Thymus (tissue), 11 donors: ENCODE measurements at regions not wholly inside any gene's neighbourhood (a gene's known extent, or its start where the extent isn't known, plus 50 kb on each side); places are given as distances from the start of the nearest gene placed in this dataset.

Experiments used
- DNase-seq, 9 donors: peaks; one replicate each; pipeline ENCODE4 v3.0.0-alpha.2; 2013; ENCODE audit warnings: low spot score in 9 of 9, low read depth in 6 of 9, missing footprints in 1 of 9
- H3K27ac ChIP-seq, 2 donors: one replicate each; pipeline ENCODE4 v1.5.1; 2013; ENCODE audit warnings: control low read depth in 1 of 2, low read depth in 1 of 2, low read length in 1 of 2, mild to moderate bottlenecking in 1 of 2, moderate library complexity in 1 of 2
- H3K27me3 ChIP-seq, 2 donors: one replicate each; pipeline ENCODE4 v1.5.1; 2013; ENCODE audit warnings: low read length in 1 of 2; ENCODE audit not compliant: control insufficient read depth in 2 of 2, insufficient read depth in 1 of 2
- H3K36me3 ChIP-seq, 2 donors: one replicate each; pipeline ENCODE4 v1.5.1; 2013; ENCODE audit warnings: low read length in 1 of 2, mild to moderate bottlenecking in 1 of 2, moderate library complexity in 1 of 2; ENCODE audit not compliant: control insufficient read depth in 2 of 2, insufficient read depth in 2 of 2
- H3K4me1 ChIP-seq, 2 donors: one replicate each; pipeline ENCODE4 v1.5.1; 2013; ENCODE audit warnings: low read length in 2 of 2; ENCODE audit not compliant: control insufficient read depth in 2 of 2, insufficient read depth in 2 of 2
- H3K4me3 ChIP-seq, 2 donors: one replicate each; pipeline ENCODE4 v1.5.1; 2013; ENCODE audit warnings: low read length in 2 of 2, control low read depth in 1 of 2, mild to moderate bottlenecking in 1 of 2
- H3K9me3 ChIP-seq, 2 donors: one replicate each; pipeline ENCODE4 v1.5.1; 2013; ENCODE audit warnings: low read length in 1 of 2, mild to moderate bottlenecking in 1 of 2; ENCODE audit not compliant: control insufficient read depth in 2 of 2, insufficient read depth in 1 of 2
- WGBS: extraction: QIAGEN DNeasy Blood & Tissue Kit; methylation state at CpG from one replicate; pipeline ENCODE4 v1.1.7; 2013; 5-methylcytosine and 5-hydroxymethylcytosine counted together
- donor health status: healthy.

- Histone ChIP-seq H3K9me3 (no peaks in the 10 kb centered on the region), H3K36me3 (no peaks in the 10 kb centered on the region), H3K4me1 (no peaks in the 10 kb centered on the region), H3K4me3 (no peak overlapping the region), H3K27me3 (no peaks in the 10 kb centered on the region), H3K27ac (no peak overlapping the region)
- peak in 1 of 9 donors; percentile 4 for DNase-seq
- WGBS, result 37% methylated on average over 3 of the region's 3 CpGs
These were observed 361.5 kb upstream of the FMR1 start for GRCh38 chrX:147550217-147550616.

GRCh38 chrX:147559191-147559590 is 352.5 kb upstream of the FMR1 start:
- DNase-seq, result no peak
- 95% methylated on average over 1 of the region's 1 CpG for WGBS
- H3K4me1 ChIP-seq, result no peaks in the 10 kb centered on the region
- H3K36me3 ChIP-seq, result no peaks in the 10 kb centered on the region
- H3K4me3 ChIP-seq, result no peak overlapping the region
- H3K27me3 ChIP-seq, result no peaks in the 10 kb centered on the region
- H3K27ac ChIP-seq, result no peak overlapping the region
- H3K9me3 ChIP-seq, result no peaks in the 10 kb centered on the region

GRCh38 chrX:147565237-147565636 is 346.5 kb upstream of the FMR1 start:
- Histone ChIP-seq H3K9me3 (no peaks in the 10 kb centered on the region), H3K36me3 (no peaks in the 10 kb centered on the region), H3K27me3 (no peaks in the 10 kb centered on the region), H3K4me1 (no peaks in the 10 kb centered on the region), H3K4me3 (no peak overlapping the region), H3K27ac (no peak overlapping the region)
- no peak for DNase-seq
- 91% methylated on average over 1 of the region's 1 CpG for WGBS

- Histone ChIP-seq H3K4me3 (no peak overlapping the region), H3K36me3 (no peaks in the 10 kb centered on the region), H3K9me3 (no peaks in the 10 kb centered on the region), H3K27ac (no peak overlapping the region), H3K27me3 (no peaks in the 10 kb centered on the region), H3K4me1 (no peaks in the 10 kb centered on the region)
- WGBS, result 15% methylated on average over 1 of the region's 1 CpG
- DNase-seq, result no peak
These were observed 341.2 kb upstream of the FMR1 start for GRCh38 chrX:147570483-147570882.

DNA sequence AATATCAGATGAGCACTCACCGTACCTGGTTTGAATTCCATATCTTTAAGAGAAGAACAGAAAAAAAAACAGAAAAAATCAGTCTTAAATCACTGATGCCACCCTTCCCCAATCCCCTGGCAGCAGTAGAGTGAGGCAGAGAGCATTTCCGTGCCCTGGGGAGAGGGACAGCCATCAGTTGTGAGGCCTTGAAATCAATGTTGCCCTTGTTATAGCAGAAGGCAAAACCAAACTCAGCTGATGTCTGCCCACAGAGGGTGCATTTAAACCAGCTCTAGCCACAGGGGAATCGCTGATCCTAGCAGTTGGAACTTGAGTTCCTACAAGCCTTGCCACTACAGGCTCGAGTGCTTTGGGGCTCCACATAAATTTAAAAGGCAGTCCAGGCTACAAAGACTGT is 338.5 kb upstream of the FMR1 start:
- Histone ChIP-seq H3K4me3 (no peak overlapping the region), H3K4me1 (no peaks in the 10 kb centered on the region), H3K9me3 (no peaks in the 10 kb centered on the region), H3K27me3 (no peaks in the 10 kb centered on the region), H3K36me3 (no peaks in the 10 kb centered on the region), H3K27ac (no peak overlapping the region)
- WGBS, result 88% methylated on average over 4 of the region's 4 CpGs
- no peak for DNase-seq

- Histone ChIP-seq H3K9me3 (no peaks in the 10 kb centered on the region), H3K36me3 (no peaks in the 10 kb centered on the region), H3K4me1 (no peaks in the 10 kb centered on the region), H3K27ac (no peak overlapping the region), H3K27me3 (no peaks in the 10 kb centered on the region), H3K4me3 (no peak overlapping the region)
- DNase-seq, result peak in 1 of 9 donors; percentile 2
- WGBS, result 78% methylated on average over 3 of the region's 3 CpGs
These were observed 309.5 kb upstream of the FMR1 start for GRCh38 chrX:147602176-147602696.

GRCh38 chrX:147626605-147627004 is 285.1 kb upstream of the FMR1 start:
- Histone ChIP-seq H3K4me3 (no peak overlapping the region), H3K27ac (no peak overlapping the region)
- WGBS, result 97% methylated on average over 5 of the region's 5 CpGs

DNA sequence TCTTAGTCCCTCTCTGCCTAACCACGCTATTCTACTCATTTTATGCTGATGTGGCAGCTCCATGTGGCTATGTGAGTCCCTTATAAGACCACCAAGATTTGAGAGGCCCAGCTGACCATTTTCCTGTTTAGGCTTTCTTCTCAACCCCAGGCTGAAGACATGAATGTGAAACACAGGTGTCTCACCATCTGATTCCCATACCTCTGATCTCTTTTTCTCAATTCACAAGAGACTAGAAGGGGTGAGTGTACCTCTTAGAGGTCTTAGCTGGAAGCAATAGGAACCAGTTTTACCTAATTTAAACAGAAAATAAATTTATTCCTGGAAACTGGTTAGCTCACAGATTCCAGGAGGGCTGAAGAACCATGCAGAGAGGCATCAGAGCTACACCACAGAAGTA is 276.5 kb upstream of the FMR1 start:
- H3K27me3 ChIP-seq, result no peaks in the 10 kb centered on the region
- H3K9me3 ChIP-seq, result no peaks in the 10 kb centered on the region
- 93% methylated on average over 1 of the region's 1 CpG for WGBS
- H3K36me3 ChIP-seq, result no peaks in the 10 kb centered on the region
- DNase-seq, result no peak
- H3K4me3 ChIP-seq, result no peak overlapping the region
- no peak overlapping the region for H3K27ac ChIP-seq
- no peaks in the 10 kb centered on the region for H3K4me1 ChIP-seq

More at GRCh38 chrX:147626605-147627004, 285.1 kb upstream of the FMR1 start:
- Histone ChIP-seq H3K4me1 (no peaks in the 10 kb centered on the region), H3K27me3 (no peaks in the 10 kb centered on the region), H3K36me3 (no peaks in the 10 kb centered on the region), H3K9me3 (no peaks in the 10 kb centered on the region)
- no peak for DNase-seq

DNA sequence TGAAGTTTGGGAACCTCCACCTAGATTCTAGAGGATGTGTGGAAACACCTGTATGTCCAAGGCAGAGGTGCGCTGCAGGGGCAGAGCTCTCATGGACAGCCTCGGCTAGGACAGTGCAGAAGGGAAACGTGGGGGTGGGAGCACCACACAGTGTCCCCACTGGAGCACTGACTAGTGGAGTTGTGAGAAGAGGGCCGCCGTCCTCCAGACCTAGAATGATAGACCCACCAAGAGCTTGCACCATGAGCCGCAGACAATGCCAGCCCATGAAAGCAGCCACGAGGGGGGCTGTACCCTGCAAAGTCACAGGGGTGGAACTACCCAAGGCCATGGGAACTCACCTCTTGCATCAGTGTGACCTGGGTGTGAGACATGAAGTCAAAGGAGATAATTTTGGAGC is 274.5 kb upstream of the FMR1 start:
- 98% methylated on average over 7 of the region's 7 CpGs for WGBS
- H3K27me3 ChIP-seq, result no peaks in the 10 kb centered on the region
- no peaks in the 10 kb centered on the region for H3K9me3 ChIP-seq
- no peak for DNase-seq
- no peaks in the 10 kb centered on the region for H3K36me3 ChIP-seq
- H3K4me3 ChIP-seq, result no peak overlapping the region
- no peaks in the 10 kb centered on the region for H3K4me1 ChIP-seq
- no peak overlapping the region for H3K27ac ChIP-seq
